ENCODE measurements at regions not wholly inside any gene's neighbourhood (a gene's known extent, or its start where the extent isn't known, plus 50 kb on each side); places are given as distances from the start of the nearest gene placed in this dataset.
"Not testable (repeated sequence)": the region's sequence is repeated elsewhere in the genome, so short reads cannot be mapped to it uniquely, and the experiment has no call there.

DNA sequence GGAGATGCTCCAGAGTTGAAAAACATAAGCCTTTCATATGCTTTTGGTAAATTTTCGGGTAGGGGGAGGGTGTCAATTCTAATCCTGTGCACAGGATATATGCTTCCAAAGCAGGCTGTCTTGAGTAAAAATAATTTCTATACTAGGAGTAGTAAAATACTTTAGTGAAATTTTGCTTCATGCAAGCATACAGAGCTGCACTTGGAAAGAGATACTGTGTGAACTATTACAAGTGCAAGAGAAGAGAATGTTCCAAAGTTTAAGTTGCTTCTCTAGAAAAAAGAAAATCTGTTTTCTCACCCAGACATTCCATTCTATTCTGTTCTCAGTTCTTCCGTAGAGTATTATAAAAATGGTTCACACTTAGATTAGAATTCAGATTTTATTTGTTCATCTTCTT lies 324.6 kb upstream of the AADAT start:
- no peak for DNase-seq (ENCODE audit: low spot score)

DNA sequence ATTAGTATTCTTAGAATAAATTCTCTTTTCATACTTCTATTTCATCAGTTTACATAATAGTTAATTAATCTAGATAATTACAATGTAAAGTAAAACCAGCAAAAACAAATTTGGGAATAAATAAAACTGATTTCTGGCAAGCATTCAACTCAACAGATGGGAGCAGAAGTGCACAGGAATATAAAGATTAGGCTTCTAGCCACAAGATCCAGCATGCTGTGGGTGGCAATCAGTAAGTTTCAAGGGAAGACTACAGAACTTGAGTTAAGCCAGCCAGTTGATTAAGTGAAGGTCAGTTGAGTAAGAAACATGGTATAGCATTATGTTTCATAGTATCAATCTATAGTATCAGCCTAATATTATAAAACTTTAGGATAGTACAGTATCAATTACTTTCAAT lies 324.2 kb upstream of the AADAT start:
- DNase-seq (ENCODE audit: low spot score): no peak

DNA sequence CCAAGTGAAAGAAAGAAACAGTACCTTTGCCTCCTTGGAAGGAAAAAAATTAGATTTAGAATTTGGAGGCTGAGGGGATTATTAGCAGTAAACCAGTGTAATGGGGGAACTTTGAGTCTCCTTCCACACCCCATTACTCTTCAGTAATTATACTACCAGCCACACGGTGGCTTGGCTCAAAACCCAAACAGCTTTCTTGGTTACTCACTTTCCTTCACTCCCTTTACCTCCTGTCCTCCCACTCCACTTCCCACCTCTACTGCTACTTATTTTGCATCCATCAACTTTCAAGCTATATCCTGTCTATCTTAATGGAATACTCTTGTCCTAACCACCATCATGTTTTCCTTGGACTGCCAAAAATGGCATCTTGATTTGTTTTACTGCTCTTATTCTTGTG lies 310.6 kb upstream of the AADAT start:
- DNase-seq (ENCODE audit: low spot score): no peak

DNA sequence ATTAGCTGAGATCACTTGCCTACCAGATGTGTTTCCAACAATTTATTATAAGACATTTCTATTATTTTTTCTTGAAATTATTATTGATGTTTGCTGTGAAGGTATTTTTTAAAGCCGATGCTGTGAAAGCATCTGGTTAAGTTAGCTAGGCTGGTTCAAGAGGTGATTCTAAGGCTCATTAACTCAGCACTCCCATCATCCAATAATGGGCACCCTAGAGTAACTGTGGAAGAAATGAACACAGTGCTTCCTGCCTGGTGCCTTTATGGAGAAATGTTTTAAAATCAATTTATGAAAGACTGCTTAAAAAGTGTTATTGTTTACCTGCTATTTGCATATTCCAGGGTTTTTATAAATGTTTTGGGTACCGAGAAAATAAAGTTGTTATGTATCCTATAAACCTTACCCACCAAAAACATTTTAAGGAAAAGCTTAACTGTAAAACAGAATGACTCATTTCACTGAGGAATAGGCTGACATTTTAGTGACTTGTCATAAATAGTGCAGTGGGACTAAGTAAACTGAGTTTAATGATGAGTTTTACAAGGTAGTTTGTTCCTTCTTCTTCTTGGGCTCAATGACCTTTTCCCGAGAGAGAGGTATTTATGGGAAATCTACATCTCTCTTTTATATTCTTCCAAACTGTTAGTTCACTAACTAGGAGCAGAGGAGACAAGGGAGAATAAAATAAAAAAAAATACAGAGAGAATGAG lies 310.0 kb upstream of the AADAT start:
- DNase-seq (ENCODE audit: low spot score): no peak

DNA sequence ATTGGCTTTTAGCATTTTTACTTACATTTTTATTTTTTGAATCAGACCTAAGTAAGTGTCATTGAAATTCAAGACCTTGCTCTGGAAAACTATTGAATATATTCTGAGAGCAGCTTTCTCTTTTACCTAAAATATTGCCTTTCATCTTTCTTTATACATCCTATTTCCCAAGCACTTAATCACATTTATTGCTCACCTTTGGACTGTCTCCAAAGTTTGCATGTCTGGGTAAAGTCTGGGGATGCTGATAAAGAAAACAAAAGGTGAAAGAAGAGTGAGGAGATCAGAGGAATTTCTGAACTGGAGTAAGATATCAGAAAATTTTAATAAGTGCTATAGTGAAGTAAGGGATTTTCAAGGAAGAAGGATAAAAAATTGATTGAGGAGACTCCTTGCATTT lies 308.5 kb upstream of the AADAT start:
- no peak for DNase-seq (ENCODE audit: low spot score)

DNA sequence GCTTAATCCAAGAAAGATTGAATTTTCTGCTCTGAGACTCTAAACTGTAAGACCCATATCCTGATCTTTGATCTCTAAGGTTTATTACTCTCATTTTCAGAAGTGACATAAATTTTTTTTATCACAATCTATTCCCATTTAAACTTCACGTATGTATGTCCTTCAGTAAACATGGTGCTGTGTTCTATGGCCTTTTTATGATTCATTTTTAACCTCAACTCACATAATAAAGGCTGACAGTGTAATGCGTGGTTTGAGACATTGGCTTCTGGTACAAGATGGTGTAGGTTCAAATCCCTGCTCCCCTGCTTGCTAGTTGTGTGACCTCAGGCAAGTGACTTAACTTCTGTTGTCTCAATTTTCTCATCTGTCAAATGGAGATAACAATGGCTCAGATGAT lies 306.0 kb upstream of the AADAT start:
- DNase-seq (ENCODE audit: low spot score): no peak

DNA sequence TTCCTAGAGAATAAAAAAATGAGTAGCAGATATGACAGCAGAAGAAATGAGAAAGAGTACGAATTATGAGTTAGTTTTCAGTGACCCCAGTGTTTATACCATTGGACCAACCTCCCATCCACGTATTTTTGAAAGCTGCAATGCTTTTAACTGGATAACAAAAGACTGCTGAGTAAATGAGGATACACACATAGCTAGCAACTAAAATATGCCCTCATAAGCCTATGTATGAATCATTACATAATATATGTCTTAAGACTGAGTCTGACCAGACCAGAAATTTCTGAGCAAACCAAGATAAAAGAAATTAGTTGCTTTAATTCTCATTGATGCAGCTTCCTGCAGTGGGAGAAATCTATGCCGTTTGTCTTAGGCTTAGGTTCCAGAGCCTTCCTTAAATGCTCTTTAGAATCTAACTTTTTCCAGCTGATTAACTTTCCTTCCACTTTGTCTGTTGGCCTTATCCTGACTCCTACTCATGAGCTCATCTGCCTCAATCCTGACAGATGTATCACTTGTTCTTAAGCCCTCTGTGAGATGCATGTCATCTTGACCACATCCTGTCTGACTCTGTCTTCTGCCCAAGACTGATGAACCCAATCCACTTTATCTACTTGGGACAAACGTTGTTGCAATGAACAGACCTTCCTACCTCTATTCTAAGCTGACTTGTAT lies 301.4 kb upstream of the AADAT start:
- no peak for DNase-seq (ENCODE audit: low spot score)

DNA sequence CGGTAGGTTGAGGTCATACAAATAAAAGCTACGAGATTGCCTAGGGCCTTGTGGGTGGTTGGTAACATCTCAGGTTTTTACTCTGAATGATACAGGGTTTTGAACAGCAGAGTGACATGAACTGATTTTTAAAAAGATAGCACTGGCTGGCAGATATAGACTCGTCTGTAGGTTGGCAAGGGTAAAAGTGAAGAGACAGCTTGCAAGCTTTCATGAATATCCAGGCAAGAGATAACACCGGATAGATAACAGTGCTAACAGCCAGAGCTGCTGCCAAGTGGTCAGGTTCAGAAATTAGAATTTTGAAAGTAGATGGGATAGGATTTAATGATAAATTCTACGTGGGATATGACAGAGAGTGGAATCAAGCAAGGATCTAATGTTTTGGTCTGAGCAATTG lies 299.7 kb upstream of the AADAT start:
- no peak for DNase-seq (ENCODE audit: low spot score)

DNA sequence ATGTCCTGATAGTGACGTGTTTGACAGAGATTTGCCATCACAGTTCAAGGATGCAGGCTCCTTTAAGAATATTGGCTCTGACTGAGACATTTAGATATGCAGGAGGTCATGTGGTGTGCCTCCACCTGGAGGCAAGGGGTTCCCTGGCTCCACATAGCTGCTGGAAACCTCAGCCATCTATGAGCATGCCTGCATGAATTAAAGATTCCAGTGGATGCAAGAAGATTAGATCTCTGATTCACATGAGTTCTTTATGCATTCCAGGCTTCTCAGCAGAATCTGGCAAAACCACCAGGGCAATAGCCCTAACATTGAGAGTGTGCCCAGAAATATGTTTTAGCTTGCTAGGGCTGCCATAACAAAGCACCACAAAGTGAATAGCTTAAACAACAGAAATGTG lies 298.5 kb upstream of the AADAT start:
- DNase-seq (ENCODE audit: low spot score): no peak

DNA sequence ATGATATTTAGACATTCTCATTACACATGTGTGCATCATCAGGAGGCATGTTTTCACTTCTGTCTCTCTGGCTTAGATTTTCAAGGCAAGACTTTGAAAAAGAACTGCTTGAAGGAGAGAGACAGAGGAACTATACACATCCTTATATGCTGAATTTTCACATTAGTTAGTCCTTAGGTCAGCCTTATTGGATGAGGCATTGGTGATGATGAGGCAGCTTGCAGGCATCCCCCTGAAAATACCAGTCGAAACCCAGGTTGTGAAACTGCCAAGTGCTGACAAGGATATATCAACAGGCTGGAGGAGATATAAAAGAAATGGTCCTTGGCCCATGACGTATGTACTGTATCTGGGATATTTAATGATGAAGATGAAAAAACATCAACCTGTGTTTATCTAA lies 297.2 kb upstream of the AADAT start:
- DNase-seq (ENCODE audit: low spot score): no peak

DNA sequence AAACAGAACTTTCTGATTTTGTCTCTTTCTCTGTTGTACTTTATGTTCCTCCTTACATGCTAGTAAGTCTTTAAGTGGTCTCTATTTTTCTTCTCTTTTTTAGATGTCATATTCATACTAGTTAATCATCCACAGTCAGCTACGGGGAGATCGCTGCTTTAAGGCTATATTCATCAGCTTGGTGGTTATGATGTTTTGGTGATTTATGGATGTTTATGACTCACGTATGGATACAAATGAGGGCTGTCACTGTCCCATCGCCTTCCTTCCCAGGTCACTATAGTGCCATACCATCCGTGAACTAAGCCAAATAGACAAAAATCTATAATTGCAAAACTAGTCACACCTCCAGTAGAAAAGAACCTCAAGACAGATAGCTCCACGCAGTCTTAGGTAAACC lies 296.8 kb upstream of the AADAT start:
- no peak for DNase-seq (ENCODE audit: low spot score)

DNA sequence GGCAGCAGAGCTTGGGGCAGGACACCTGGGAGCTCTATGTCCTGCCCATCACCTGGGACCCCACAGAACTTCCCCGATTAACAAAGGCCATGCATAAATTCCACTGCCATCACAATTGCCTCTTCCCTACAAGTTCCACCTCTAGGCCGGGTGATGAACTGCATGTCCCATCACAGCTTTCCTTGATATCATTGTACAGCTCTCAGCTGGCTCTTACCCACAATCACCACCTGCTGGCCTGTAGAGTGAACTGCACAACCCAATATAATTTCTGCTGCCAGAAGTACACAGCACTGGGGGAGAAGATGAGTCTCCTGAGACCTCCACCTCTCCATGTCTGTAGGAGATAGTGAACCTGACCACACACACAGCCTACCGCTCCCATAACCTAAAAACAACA lies 285.0 kb upstream of the AADAT start:
- DNase-seq (ENCODE audit: low spot score): no peak

DNA sequence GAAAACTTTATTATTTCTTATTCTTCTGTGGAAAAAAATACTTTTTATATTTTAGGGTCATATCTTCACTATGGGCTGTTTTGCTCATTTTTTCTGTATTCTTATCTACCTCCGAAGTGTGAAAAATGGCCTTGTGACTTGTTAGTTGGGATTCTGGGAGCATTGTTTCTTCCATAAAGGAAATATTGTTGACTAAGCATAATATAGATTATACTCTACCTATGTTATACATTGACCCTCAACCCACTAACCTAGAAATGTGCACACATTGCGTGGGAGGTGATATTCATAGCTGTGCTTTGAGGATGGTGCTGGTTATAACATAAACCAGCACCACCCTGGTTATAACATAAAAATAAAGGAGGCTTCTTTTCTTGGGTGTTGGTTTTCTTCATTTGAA lies 259.2 kb upstream of the AADAT start:
- DNase-seq (ENCODE audit: low spot score): no peak

DNA sequence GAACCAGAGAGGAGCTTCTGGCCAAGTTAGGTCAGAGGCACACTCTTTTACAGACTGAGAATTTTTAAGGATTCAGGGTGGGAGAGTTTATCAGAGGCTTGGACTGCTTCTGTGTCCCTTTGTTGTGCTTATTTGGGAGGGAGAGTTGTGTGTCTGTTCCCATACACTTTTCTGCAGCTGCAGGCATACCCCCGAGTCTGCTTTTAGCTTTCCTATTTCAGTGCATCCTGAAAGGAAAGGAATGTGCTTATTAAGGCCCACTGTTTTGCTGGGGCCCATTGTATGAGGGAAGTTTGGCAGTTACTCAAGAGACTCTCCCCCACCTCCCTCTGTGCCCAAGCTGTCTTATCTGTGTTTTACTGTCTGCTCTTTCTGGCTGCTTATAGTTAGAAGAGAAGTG lies 257.4 kb upstream of the AADAT start:
- DNase-seq (ENCODE audit: low spot score): not testable (repeated sequence)

DNA sequence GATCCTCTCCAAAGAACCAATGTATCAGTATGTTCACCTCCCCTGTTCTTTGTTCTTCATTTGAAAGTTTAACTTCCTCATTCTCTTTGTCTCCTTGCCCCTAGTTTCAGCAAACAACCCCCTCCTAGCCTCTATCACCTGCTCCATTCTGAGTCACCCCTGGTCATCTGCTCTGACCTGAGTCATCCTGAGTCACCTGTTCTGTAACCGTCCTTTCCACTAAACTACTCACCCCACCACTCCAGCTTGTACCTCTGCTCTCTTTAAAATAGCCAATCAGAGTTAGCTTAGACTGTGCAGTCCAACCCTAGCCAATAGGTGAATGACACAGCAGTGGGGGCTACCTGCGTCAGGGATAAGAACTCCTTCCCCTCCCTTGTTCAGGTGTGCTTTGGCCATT lies 249.8 kb upstream of the AADAT start:
- no peak for DNase-seq (ENCODE audit: low spot score)

DNA sequence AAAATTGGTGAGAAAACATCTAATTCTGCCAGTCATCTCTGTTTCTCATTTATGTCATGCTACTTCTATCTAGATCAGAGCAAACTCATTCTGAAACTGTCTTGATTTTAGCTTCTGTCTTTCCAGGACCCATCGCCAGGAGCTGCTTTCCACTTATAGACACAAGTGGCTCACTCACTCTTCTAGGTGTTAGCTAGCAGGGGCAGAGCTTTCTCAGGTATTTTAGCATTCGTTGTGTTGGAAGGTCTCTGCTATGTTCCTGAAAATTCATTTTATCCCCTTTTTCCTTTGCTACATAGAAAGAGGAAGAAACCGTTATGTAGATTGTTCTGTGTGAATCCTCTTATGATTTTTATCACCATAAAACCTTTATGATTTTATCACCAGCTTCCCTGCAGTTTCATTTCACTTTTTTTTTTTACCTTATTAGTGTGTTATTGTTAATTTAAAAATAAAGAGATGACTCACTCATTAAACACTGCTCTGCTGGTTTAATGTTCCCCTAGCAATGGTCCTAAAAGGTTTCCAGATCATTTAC lies 246.6 kb upstream of the AADAT start:
- no peak for DNase-seq (ENCODE audit: low spot score)

DNA sequence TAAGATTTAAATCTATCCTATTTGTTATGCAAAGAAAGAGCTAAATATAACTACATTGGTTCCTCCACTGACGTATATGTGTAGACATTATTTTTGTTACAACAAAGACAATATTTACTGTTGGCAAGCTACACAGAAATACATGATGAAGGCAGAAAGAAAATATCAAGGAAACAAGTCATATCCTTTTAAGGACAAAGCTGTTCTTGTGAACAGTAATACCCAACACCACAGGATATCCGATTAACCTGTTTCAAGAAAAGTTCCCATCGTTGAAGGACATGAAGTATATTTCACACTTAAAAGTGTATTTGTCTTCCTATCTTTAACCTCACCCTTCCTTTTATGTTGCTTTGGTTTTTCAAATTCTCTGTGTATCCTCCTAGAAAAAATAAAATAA lies 235.8 kb upstream of the AADAT start:
- no peak for DNase-seq (ENCODE audit: low spot score)

DNA sequence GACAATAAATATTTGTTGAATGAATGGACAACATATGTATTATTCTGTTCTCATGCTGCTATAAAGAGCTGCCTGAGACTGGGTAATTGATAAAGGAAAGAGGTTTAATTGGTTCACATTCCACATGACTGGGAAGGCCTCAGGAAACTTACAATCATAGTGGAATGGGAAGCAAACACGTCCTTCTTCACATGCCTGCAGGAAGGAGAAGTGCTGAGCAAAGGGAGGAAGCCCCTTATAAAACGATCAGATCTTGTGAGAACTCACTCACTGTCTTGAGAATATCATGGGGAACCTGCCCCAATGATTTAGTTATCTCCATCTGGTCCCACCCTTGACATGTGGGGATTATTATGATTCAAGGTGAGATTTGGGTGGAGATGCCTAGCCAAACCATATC lies 233.9 kb upstream of the AADAT start:
- no peak for DNase-seq (ENCODE audit: low spot score)

DNA sequence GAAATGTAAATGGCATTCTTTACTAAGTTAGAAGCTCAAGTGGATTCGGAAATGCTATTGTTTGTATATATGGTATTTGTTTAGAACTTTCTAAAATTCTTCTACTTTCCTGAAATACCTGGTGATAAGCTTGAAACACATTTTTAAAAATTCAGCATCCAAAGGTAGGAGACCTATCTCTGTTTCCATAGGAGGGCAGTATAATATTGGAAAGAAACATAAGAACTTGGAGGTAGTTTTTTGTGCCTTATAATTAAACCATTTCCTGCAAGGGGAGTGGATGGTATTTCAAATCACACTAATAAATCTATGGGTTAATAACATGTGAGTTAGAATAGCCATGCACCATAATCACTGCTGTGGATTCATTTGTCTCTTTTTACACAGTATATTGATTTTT lies 217.4 kb upstream of the AADAT start:
- no peak for DNase-seq (ENCODE audit: low spot score)

DNA sequence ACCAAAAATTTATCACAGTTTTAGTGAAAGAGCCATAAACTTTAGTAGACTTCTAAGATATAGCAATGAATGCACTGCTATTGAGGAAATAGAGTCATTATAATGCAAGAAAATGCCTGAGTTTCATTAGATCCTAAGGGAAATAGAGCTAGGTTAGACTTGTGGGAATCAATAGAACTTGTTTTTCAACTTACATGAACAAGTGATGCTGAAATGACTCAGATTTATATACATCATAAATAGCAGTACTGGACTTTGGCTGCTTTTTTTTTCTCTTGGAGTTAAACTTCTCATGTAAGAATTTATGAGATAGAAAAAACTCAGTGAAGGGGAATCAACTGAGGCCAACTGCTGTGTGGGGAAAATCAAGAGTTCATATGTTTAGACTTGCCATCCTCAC lies 216.5 kb upstream of the AADAT start:
- no peak for DNase-seq (ENCODE audit: low spot score)

DNA sequence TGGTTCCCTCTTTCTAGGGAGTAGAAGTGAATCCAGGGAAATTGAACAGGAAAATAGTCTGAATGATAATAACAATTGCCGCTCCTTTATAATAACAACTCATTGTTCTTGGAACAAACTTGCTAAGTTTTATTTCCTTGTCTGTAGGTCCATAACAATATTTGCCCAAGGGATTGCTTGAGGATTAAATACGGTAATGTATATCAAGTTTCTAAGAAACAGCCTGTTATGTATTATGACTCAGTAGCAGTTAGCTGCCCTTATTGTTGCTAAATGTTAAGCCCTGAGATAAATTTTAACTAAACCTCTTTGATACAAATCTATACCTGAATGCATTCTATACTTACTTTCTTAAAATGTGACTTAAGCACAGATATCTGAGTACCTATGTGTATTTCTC lies 215.9 kb upstream of the AADAT start:
- no peak for DNase-seq (ENCODE audit: low spot score)

DNA sequence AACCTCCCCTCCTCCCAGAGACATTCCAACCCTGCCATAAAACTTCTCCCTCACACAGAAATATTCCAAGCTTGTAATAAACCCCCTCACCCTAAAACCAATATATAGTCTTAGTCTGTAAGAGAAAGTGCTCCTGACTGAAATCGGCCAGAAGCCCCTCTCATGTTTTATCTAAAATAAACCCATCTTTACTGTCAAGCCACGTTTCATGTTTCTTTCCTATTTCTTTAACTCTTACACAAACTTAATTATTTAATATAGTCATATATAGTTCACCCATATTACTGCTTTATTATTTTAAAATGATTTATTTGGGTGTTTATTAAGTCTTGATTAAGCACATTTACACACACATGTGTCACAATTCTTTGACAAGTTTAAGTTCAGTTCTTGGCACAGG lies 191.3 kb upstream of the AADAT start:
- DNase-seq (ENCODE audit: low spot score): no peak

DNA sequence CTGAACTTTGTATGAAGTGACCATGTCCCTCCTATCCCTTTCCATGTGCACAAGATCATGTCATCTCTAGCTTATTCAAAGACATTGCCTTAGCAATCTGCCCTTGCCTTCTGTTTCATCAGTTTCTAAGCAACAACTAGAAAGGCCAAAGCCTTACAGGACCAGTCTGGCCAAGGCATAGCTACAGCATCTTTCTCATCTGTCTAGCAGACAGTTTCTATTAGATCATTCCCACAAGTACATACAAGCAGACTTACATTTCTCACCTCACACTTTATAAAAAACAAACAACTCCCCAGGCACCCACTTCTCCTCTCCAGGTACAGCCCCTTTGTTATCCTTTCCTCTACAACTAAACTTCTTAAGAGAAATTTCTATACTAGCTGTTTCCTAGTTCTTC lies 188.7 kb upstream of the AADAT start:
- DNase-seq (ENCODE audit: low spot score): no peak

DNA sequence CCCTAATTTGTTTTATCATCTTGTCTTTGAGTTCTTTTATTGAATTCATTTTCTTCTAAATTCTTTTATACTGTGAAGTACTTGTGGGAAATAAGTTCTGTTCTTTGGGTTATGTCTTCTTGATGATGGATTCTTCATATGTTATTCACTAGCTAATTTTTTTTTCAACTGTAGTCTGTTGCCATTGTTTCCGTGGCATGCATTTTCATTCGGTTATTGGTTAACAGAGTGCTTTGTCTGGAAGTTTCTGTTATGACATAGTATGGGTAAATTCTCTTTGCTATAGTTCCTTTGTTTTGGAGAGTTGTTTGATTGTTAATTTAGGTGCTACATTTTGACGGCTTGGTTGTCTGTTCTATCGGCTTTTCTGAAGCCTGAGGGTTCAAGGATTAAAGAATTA lies 184.9 kb upstream of the AADAT start:
- DNase-seq (ENCODE audit: low spot score): no peak

All from hepatic stellate cell (primary cell).